NT2/D1 (cell line): ENCODE measurements at regions not wholly inside any gene's neighbourhood (a gene's known extent, or its start where the extent isn't known, plus 50 kb on each side); places are given as distances from the start of the nearest gene placed in this dataset.

ENCODE experiments used
- SUZ12 ChIP-seq: IDR thresholded peaks from 2 replicates; pipeline ENCODE4 v1.6.1; 2011; ENCODE audit not compliant: insufficient read length, insufficient read depth; ENCODE audit errors: extremely low read depth
- YY1 ChIP-seq: IDR thresholded peaks from 2 replicates; pipeline ENCODE4 v1.6.1; 2011; ENCODE audit not compliant: insufficient read length, insufficient read depth
- ZNF274 ChIP-seq: IDR thresholded peaks from 2 replicates; pipeline ENCODE4 v1.6.1; 2011; ENCODE audit warnings: mild to moderate bottlenecking, low read depth, low read length

GRCh38 chr18:47730795-47731194, 199.7 kb downstream of the SMAD2 start:
- TF ChIP-seq SUZ12 (no peak), ZNF274 (no peak), YY1 (no peak)
